ENCODE measurements at regions not wholly inside any gene's neighbourhood (a gene's known extent, or its start where the extent isn't known, plus 50 kb on each side); places are given as distances from the start of the nearest gene placed in this dataset.
"Not testable (repeated sequence)": the region's sequence is repeated elsewhere in the genome, so short reads cannot be mapped to it uniquely, and the experiment has no call there.

GRCh38 chrX:35221391-35221790 lies 278.8 kb downstream of the FAM47B start:
- not testable (repeated sequence) for DNase-seq (ENCODE audit: low spot score)

- DNase-seq (ENCODE audit: low spot score): no peak
These were observed 301.6 kb downstream of the FAM47B start for GRCh38 chrX:35244088-35244741.

- DNase-seq (ENCODE audit: low spot score): peak; percentile 18
These were observed 302.4 kb downstream of the FAM47B start for GRCh38 chrX:35244796-35245508.

- DNase-seq (ENCODE audit: low spot score): no peak
These were observed 308.6 kb downstream of the FAM47B start for GRCh38 chrX:35251226-35251625.

DNA sequence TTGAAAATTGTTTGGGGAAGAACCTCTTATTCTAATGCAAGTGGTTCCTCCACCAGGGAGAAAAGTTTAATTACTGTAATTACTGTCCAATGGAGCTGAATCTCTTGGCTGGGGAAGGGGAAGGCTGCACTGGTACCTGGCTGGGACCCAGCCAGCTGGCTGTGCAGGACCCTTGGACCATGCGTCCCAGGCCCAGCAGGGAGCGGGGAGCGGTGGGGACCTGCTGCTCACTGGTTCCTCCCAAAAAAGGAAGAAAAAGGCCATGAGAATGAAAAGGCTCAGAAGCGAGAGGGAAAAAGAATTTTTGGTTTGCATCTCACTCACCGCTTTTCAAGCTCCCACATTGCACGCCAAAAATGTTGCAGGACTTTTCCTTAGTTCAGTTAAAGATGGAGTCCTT lies 333.5 kb downstream of the FAM47B start:
- no peak for DNase-seq (ENCODE audit: low spot score)

GRCh38 chrX:35285289-35285962 lies 342.8 kb downstream of the FAM47B start:
- DNase-seq (ENCODE audit: low spot score): no peak

DNA sequence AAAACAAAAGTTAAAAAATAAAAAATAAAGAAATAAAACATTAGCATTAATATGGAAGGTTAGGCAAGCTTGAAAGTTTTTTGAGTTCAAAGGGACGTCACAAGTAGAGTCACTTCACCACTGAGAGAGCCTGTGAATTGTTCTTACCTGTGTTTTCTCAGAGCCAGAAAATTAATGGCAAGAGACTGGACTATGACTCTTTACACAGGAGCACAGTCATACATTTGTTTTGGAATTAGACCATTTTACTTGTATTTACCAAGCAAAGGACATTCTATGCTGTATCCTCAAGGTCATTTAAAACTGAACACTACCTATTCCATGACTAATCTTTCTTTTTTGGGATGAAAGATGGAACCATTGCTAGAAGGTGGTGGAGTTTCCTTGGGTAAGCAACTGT lies 346.1 kb downstream of the FAM47B start:
- DNase-seq (ENCODE audit: low spot score): no peak

- no peak for DNase-seq (ENCODE audit: low spot score)
These were observed 347.4 kb downstream of the FAM47B start for GRCh38 chrX:35289952-35290351.

DNA sequence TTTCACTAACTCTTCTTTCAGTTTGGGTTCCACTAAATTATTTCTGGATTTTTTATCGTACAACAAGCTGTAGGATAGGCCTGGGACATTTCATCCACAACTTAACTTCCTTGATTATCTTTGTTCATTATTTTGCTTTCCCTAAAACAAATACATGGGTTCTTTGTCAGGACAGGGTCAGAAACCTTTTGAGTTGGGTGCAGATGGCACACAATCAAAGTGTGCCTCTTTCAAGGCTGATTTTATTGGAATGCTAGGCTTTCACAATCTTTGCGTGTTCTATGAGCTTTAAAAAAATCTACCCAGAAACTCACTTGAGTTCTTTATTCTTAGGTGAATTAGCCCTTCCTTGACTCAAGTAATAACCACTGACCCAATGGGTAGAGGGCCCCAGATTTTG lies 348.4 kb downstream of the FAM47B start:
- no peak for DNase-seq (ENCODE audit: low spot score)

- DNase-seq (ENCODE audit: low spot score): no peak
These were observed 349.9 kb downstream of the FAM47B start for GRCh38 chrX:35292522-35292921.

GRCh38 chrX:35305037-35305436 lies 362.4 kb downstream of the FAM47B start:
- DNase-seq (ENCODE audit: low spot score): not testable (repeated sequence)

GRCh38 chrX:35339796-35340195 lies 397.2 kb downstream of the FAM47B start:
- DNase-seq (ENCODE audit: low spot score): no peak

DNA sequence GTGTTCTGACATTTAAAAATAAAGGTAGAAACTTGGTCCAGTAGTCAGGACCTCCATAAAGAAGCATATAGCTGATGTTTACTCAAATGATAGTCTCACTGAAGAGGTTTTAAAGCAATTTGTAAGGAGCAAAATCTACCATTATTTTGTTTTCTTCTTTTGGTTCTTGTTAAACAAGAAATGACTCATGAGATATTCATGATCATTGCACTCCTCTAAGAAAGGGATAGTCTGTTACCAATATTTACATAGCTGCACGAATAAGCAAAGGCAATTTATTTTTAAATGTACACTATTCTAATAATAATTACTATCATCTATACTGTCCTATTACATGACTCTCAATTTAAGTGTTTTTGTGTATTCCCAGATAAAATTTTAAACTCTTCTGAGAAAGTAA lies 397.9 kb downstream of the FAM47B start:
- no peak for DNase-seq (ENCODE audit: low spot score)

DNA sequence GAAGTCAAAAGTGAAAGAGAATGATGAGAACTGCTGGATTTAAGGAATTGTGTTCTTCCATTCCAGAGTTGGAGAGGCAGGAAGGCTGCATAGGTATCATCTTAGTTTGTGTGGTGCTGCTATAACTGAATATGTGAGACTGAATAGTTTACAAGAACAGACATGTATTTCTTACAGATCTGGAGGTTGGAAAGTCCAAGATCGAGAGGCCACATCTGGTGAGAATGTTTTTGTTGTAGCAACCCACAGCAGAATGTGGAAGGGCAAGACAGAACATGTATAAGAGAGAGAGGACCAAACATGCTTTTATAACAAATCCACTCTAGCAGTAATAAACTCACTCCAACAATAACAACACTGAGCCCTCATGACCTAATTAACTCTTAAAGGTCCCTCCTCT lies 408.6 kb downstream of the FAM47B start:
- DNase-seq (ENCODE audit: low spot score): no peak

DNA sequence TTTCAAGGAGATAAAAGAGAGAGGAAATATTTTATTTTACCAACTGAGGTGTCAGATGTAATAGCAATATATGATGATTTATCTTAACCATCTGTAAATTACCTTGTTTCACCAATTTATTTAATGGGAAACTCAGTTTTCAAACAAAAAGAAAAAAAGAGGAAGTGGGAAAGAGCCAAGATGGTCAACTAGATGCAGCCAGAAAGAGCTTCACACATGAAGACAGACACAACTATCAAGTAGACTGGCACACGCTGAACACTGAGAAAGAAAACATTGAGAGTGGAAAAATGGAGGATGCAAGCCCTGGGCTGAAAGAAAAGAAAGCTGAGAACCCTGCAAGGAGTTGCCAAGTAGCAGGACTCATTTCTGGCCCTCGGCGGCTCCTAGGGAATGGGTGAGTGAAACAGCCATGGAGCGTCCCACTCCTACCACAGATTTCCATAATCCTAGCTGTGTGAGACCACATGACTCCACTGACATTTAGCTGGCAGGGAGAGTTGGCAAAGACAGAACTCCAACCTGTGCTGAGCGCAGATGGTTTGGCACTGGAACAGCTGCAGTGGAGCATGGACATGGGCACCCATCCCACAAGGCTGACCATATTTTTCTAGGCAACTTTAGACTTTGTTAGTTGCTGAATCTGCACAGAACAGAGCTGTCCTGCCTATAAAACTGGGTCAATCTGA lies 409.3 kb downstream of the FAM47B start:
- no peak for DNase-seq (ENCODE audit: low spot score)

DNA sequence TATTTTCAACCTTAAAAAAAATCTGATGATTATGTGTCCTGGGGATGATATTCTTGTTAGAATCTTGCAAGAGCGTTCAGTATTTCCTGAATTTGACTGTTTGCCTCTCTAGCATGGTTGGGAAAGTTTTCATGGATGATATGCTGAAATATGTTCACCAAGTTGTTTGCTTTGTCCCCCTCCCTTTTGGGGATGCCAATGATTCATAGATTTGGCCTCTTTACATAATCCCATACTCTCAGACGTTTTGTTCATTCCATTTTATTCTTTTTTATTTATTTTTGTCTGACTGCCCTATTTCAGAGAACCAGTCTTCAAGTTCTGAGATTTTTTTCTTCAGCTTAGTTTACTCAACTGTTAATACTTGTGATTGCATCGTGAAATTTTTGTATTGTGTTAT lies 415.1 kb downstream of the FAM47B start:
- no peak for DNase-seq (ENCODE audit: low spot score)

- DNase-seq (ENCODE audit: low spot score): no peak
These were observed 420.3 kb downstream of the FAM47B start for GRCh38 chrX:35362866-35363265.

- DNase-seq (ENCODE audit: low spot score): no peak
These were observed 424.0 kb upstream of the MAGEB16 start for GRCh38 chrX:35374116-35374515.

DNA sequence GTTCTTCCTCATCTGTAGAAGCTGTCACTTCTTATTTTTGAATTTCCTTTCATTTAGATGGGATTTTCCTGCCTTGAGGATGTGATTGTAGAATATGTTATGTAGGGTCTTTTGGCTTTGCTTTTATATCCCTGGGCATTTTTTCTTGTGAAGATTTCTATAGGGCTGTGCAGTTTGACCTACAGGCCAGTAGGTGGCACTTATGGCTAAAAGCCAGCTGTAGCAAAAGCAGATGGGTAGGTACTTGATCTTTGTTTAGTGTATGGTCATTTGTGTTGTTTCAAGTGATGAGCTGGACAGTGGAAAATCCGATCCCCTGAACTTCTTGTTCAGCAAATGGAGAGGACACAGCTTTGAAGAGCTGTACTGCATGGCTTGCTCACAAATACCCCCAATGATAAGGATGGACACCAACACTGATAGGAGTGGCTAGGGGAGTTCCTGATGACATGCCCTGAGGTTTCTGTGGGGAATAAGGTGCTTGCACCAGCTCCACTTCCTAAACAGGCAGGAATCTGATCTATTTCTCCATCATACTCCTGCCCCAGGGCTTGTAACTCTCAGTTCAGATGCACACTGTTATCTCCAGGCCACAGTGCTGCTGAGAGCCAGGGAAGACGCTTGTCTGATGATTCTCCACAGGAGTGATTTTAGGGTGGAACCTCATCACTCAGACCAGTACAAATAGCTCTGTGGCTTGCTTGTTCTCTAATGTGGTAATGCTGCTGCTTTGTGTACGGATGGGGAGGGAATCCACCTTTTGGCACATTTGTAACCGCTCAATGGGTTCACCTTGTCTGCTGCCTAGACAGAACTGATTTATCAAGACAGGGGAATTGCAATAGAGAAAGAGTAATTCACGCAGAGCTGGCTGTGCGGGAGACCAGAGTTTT lies 417.1 kb upstream of the MAGEB16 start:
- DNase-seq (ENCODE audit: low spot score): no peak

- not testable (repeated sequence) for DNase-seq (ENCODE audit: low spot score)
These were observed 416.4 kb upstream of the MAGEB16 start for GRCh38 chrX:35381709-35382108.

GRCh38 chrX:35382966-35383365 lies 415.2 kb upstream of the MAGEB16 start:
- DNase-seq (ENCODE audit: low spot score): no peak

GRCh38 chrX:35392232-35392631 lies 405.9 kb upstream of the MAGEB16 start:
- DNase-seq (ENCODE audit: low spot score): no peak
